Muscle layer of duodenum (tissue), 2 donors: ENCODE measurements at regions not wholly inside any gene's neighbourhood (a gene's known extent, or its start where the extent isn't known, plus 50 kb on each side); places are given as distances from the start of the nearest gene placed in this dataset.

Experiments used
- H3K27ac ChIP-seq: one replicate; pipeline ENCODE4 v1.7.0; 2013; ENCODE audit warnings: mild to moderate bottlenecking, low read length
- H3K27me3 ChIP-seq: one replicate; pipeline ENCODE4 v1.7.0; 2013; ENCODE audit warnings: low read depth, mild to moderate bottlenecking, control low read depth, low read length
- H3K36me3 ChIP-seq, 2 donors: one replicate each; pipeline ENCODE4 v1.7.0; 2013; ENCODE audit warnings: low read length in 2 of 2, control low read depth in 1 of 2, mild to moderate bottlenecking in 1 of 2; ENCODE audit not compliant: insufficient read depth in 2 of 2, control insufficient read depth in 1 of 2
- H3K4me1 ChIP-seq, 2 donors: one replicate each; pipeline ENCODE4 v1.7.0; 2013; ENCODE audit warnings: low read length in 2 of 2, mild to moderate bottlenecking in 2 of 2, control low read depth in 1 of 2, moderate library complexity in 1 of 2; ENCODE audit not compliant: insufficient read depth in 2 of 2, control insufficient read depth in 1 of 2
- H3K4me3 ChIP-seq, 2 donors: one replicate each; pipeline ENCODE4 v1.7.0; 2013; ENCODE audit warnings: low read length in 2 of 2, low read depth in 1 of 2, mild to moderate bottlenecking in 1 of 2
- H3K9me3 ChIP-seq, 2 donors: one replicate each; pipeline ENCODE4 v1.7.0; 2013; ENCODE audit warnings: low read length in 2 of 2, control low read depth in 1 of 2, mild to moderate bottlenecking in 1 of 2; ENCODE audit not compliant: control insufficient read depth in 1 of 2
- donor health status: healthy.

GRCh38 chr18:67337696-67338095, 178.8 kb downstream of the DSEL start:
- Histone ChIP-seq H3K9me3 (no peaks in the 10 kb centered on the region), H3K4me3 (no peak overlapping the region), H3K36me3 (no peaks in the 10 kb centered on the region), H3K27ac (no peak overlapping the region), H3K4me1 (no peaks in the 10 kb centered on the region), H3K27me3 (no peaks in the 10 kb centered on the region)

- Histone ChIP-seq H3K27ac (no peak overlapping the region), H3K4me3 (no peak overlapping the region), H3K4me1 (no peaks in the 10 kb centered on the region), H3K9me3 (no peaks in the 10 kb centered on the region), H3K36me3 (no peaks in the 10 kb centered on the region), H3K27me3 (no peaks in the 10 kb centered on the region)
Measured at GRCh38 chr18:67331857-67332256, 184.7 kb downstream of the DSEL start.

GRCh38 chr18:67319109-67319508, 197.4 kb downstream of the DSEL start:
- H3K36me3 ChIP-seq: no peaks in the 10 kb centered on the region
- no peak overlapping the region for H3K4me3 ChIP-seq
- no peaks in the 10 kb centered on the region for H3K4me1 ChIP-seq
- no peaks in the 10 kb centered on the region for H3K27me3 ChIP-seq
- peaks cover 0 to 3% of the 10 kb centered on the region in 2 donors for H3K9me3 ChIP-seq
- no peak overlapping the region for H3K27ac ChIP-seq

- Histone ChIP-seq H3K27ac (no peak overlapping the region), H3K4me3 (no peak overlapping the region), H3K9me3 (peaks cover 0 to 3% of the 10 kb centered on the region in 2 donors), H3K27me3 (no peaks in the 10 kb centered on the region), H3K4me1 (no peaks in the 10 kb centered on the region), H3K36me3 (no peaks in the 10 kb centered on the region)
Measured at GRCh38 chr18:67318651-67319050, 197.9 kb downstream of the DSEL start.

- H3K4me1 ChIP-seq: no peaks in the 10 kb centered on the region
- H3K27me3 ChIP-seq: no peaks in the 10 kb centered on the region
- H3K36me3 ChIP-seq: no peaks in the 10 kb centered on the region
- no peak overlapping the region for H3K4me3 ChIP-seq
- H3K9me3 ChIP-seq: no peaks in the 10 kb centered on the region
- no peak overlapping the region for H3K27ac ChIP-seq
Measured at GRCh38 chr18:67310826-67311225, 205.7 kb downstream of the DSEL start.

GRCh38 chr18:67308819-67309218, 207.7 kb downstream of the DSEL start:
- H3K4me1 ChIP-seq: no peaks in the 10 kb centered on the region
- no peaks in the 10 kb centered on the region for H3K27me3 ChIP-seq
- H3K9me3 ChIP-seq: no peaks in the 10 kb centered on the region
- H3K27ac ChIP-seq: no peak overlapping the region
- no peak overlapping the region for H3K4me3 ChIP-seq
- no peaks in the 10 kb centered on the region for H3K36me3 ChIP-seq

GRCh38 chr18:67305466-67305865, 211.1 kb downstream of the DSEL start:
- peaks cover 0 to 4% of the 10 kb centered on the region in 2 donors for H3K9me3 ChIP-seq
- H3K4me3 ChIP-seq: no peak overlapping the region
- H3K36me3 ChIP-seq: no peaks in the 10 kb centered on the region
- no peaks in the 10 kb centered on the region for H3K4me1 ChIP-seq
- no peak overlapping the region for H3K27ac ChIP-seq
- no peaks in the 10 kb centered on the region for H3K27me3 ChIP-seq

GRCh38 chr18:67302043-67302442, 214.5 kb downstream of the DSEL start:
- peaks cover 0 to 4% of the 10 kb centered on the region in 2 donors for H3K9me3 ChIP-seq
- H3K4me3 ChIP-seq: no peak overlapping the region
- H3K27me3 ChIP-seq: no peaks in the 10 kb centered on the region
- H3K4me1 ChIP-seq: no peaks in the 10 kb centered on the region
- H3K36me3 ChIP-seq: no peaks in the 10 kb centered on the region
- no peak overlapping the region for H3K27ac ChIP-seq

GRCh38 chr18:67301592-67301991, 214.9 kb downstream of the DSEL start:
- Histone ChIP-seq H3K4me3 (no peak overlapping the region), H3K27me3 (no peaks in the 10 kb centered on the region), H3K27ac (no peak overlapping the region), H3K36me3 (no peaks in the 10 kb centered on the region), H3K4me1 (no peaks in the 10 kb centered on the region), H3K9me3 (peaks cover 0 to 4% of the 10 kb centered on the region in 2 donors)

- no peaks in the 10 kb centered on the region for H3K4me1 ChIP-seq
- peaks cover 0 to 4% of the 10 kb centered on the region in 2 donors for H3K9me3 ChIP-seq
- no peak overlapping the region for H3K27ac ChIP-seq
- no peaks in the 10 kb centered on the region for H3K36me3 ChIP-seq
- H3K4me3 ChIP-seq: no peak overlapping the region
- no peaks in the 10 kb centered on the region for H3K27me3 ChIP-seq
Measured at GRCh38 chr18:67300498-67300897, 216.0 kb downstream of the DSEL start.

GRCh38 chr18:67292814-67293213, 223.7 kb downstream of the DSEL start:
- H3K4me1 ChIP-seq: no peaks in the 10 kb centered on the region
- no peak overlapping the region for H3K27ac ChIP-seq
- H3K9me3 ChIP-seq: no peaks in the 10 kb centered on the region
- no peaks in the 10 kb centered on the region for H3K36me3 ChIP-seq
- no peak overlapping the region for H3K4me3 ChIP-seq
- no peaks in the 10 kb centered on the region for H3K27me3 ChIP-seq

GRCh38 chr18:67290421-67290820, 226.1 kb downstream of the DSEL start:
- Histone ChIP-seq H3K27ac (no peak overlapping the region), H3K4me1 (no peaks in the 10 kb centered on the region), H3K4me3 (no peak overlapping the region), H3K36me3 (no peaks in the 10 kb centered on the region), H3K9me3 (no peaks in the 10 kb centered on the region), H3K27me3 (no peaks in the 10 kb centered on the region)
